ENCODE measurements at regions not wholly inside any gene's neighbourhood (a gene's known extent, or its start where the extent isn't known, plus 50 kb on each side); places are given as distances from the start of the nearest gene placed in this dataset.

DNA sequence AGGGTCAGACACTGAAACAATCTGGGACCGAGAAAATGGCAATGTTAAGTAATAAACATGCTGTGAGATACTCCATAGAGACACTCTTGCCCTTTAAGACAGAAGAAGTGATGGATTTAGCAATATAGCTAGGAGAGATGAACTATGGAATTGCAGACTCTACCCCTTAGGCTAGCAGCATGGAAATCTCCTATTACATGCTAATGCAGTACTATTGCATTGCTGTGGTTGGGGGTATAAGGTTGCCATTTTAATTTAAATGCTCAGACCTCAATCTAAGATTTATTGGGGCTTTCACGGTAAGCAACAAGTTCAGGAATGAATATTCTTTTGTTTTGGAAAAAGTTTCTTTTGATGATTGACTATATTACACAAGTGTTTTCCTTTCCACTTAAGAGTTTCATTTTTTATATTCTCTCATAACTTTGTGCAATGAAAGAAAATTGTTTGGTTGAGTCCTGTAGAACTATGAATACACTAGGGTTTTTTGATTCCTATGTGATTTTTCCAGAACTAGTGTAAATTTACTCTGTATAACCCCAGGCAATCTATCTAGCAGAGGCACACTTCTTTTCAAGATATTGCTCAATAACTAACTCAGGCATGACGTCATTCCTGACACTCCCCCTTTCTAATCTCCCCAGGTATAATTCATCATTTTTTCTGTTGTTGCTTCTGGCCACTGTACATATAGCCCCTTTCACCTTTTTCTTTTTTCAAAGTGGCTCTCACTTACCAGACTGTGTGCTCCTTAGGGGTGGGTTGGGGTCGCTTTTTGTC is 394.7 kb upstream of the KLF12 start:
- WGBS, 3 donors: 86 to 91% (median 87%) methylated on average over 4 of the region's 4 CpGs
- H3K36me3 ChIP-seq: no peaks in the 10 kb centered on the region
- no peaks in the 10 kb centered on the region for H3K9me3 ChIP-seq
- no peak overlapping the region for H3K4me3 ChIP-seq
- no peak overlapping the region for H3K27ac ChIP-seq
- no peaks in the 10 kb centered on the region for H3K27me3 ChIP-seq
- intact Hi-C loops (cut with DNase I): no loop called here
- H3K4me1 ChIP-seq (ENCODE audit: insufficient read depth): no peaks in the 10 kb centered on the region
- no peak for DNase-seq
- TF ChIP-seq, protein P1, sequence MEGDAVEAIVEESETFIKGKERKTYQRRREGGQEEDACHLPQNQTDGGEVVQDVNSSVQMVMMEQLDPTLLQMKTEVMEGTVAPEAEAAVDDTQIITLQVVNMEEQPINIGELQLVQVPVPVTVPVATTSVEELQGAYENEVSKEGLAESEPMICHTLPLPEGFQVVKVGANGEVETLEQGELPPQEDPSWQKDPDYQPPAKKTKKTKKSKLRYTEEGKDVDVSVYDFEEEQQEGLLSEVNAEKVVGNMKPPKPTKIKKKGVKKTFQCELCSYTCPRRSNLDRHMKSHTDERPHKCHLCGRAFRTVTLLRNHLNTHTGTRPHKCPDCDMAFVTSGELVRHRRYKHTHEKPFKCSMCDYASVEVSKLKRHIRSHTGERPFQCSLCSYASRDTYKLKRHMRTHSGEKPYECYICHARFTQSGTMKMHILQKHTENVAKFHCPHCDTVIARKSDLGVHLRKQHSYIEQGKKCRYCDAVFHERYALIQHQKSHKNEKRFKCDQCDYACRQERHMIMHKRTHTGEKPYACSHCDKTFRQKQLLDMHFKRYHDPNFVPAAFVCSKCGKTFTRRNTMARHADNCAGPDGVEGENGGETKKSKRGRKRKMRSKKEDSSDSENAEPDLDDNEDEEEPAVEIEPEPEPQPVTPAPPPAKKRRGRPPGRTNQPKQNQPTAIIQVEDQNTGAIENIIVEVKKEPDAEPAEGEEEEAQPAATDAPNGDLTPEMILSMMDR (IDR thresholded peaks at IDR 0.05): no peak
- TF ChIP-seq POLR2A (IDR thresholded peaks at IDR 0.05) (no peak), EP300 (IDR thresholded peaks at IDR 0.05) (no peak)

DNA sequence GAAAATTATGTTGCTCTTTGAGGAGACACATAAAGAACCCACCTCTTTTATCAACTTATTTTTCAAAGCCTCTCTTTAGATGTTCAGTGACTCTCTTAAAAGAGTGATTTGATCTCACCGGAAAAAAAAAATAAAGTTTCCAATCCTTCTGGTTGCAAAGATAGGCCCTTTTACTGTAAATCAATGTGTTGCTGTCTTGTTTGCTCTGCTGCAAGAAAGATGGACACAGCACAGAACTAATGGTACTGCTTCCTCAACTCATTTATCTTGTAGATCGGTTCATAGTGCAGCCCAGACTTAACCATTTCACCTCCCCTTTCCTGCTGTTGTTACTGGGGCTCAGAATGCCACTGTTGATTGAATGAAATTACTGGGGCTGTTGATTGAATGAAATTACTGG is 388.9 kb upstream of the KLF12 start:
- intact Hi-C loops (cut with DNase I): no loop called here

DNA sequence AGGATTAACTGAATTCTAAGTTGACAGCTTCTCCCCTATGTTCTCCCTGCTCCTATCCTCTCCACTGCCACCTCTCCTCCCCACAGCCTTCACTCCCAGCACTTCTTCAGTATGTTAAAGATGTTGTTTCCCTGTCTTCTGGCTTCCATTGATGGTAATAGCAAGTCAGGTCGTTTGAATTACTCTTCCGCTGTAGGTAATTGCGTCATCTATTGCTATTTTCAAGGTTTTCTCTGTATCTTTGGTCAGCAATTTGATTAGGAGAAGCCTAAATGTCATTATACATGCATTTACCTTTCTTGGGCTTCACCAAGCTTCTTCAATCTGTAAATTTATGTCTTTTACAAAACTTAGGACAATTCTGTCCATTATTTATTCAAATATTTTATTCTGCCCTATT is 377.3 kb upstream of the KLF12 start:
- no peaks in the 10 kb centered on the region for H3K27me3 ChIP-seq
- no peak overlapping the region for H3K27ac ChIP-seq
- intact Hi-C loops (cut with DNase I): no loop called here
- TF ChIP-seq POLR2A (IDR thresholded peaks at IDR 0.05): no peak
- no peak for TF ChIP-seq EP300 (IDR thresholded peaks at IDR 0.05)
- TF ChIP-seq, protein P1 (IDR thresholded peaks at IDR 0.05): no peak
- H3K36me3 ChIP-seq: no peaks in the 10 kb centered on the region
- no peak overlapping the region for H3K4me3 ChIP-seq
- no peaks in the 10 kb centered on the region for H3K4me1 ChIP-seq (ENCODE audit: insufficient read depth)
- no peaks in the 10 kb centered on the region for H3K9me3 ChIP-seq
- 87 to 91% (median 87%) methylated on average over 3 of the region's 3 CpGs for WGBS, 3 donors
- DNase-seq: no peak

More for the DNA sequence above, 388.9 kb upstream of the KLF12 start:
- TF ChIP-seq EP300 (IDR thresholded peaks at IDR 0.05) (no peak), POLR2A (IDR thresholded peaks at IDR 0.05) (no peak)
- TF ChIP-seq, protein P1 (IDR thresholded peaks at IDR 0.05): no peak
- no peaks in the 10 kb centered on the region for H3K4me1 ChIP-seq (ENCODE audit: insufficient read depth)
- DNase-seq: no peak
- no peak overlapping the region for H3K27ac ChIP-seq
- peaks cover 2% of the 10 kb centered on the region for H3K27me3 ChIP-seq
- H3K9me3 ChIP-seq: no peaks in the 10 kb centered on the region
- WGBS, 3 donors: 53 to 59% (median 59%) methylated on average over 2 of the region's 2 CpGs
- H3K4me3 ChIP-seq: no peak overlapping the region
- H3K36me3 ChIP-seq: no peaks in the 10 kb centered on the region

DNA sequence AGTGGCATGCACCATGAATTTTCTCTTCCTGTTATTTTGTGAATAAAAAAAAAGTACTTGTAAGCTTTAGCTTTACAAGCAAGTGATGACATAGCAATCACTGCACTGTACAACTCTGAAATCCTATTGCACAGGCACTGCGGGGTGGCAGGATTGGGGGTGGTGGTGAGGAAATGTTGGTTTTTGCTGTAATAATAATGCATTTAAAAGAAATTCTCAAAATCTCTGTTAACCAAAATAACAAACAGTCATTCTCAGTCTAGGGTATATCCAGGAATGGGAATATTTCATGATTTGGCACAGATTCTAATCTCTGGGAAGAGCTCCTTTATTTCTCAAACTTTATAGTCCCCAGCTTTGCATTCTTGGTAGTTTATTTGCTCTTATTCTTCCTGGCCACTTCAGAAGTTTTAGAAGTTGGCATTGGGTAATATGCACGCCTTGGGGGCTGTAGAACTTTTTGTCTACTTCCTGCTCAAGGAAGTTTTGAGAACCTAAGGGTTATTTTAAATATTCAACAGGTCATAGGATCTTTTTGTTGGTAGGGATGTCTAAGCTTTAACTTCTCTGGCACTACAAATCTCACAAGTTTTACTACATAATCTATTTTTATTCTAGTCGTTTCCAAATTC is 353.0 kb upstream of the KLF12 start:
- TF ChIP-seq EP300 (IDR thresholded peaks at IDR 0.05) (no peak), POLR2A (IDR thresholded peaks at IDR 0.05) (no peak)
- TF ChIP-seq, protein P1 (IDR thresholded peaks at IDR 0.05): no peak
- DNase-seq: no peak
- Histone ChIP-seq H3K27me3 (no peaks in the 10 kb centered on the region), H3K27ac (no peak overlapping the region), H3K4me3 (no peak overlapping the region), H3K4me1 (ENCODE audit: insufficient read depth) (no peaks in the 10 kb centered on the region), H3K36me3 (no peaks in the 10 kb centered on the region), H3K9me3 (no peaks in the 10 kb centered on the region)
- intact Hi-C loops (cut with DNase I): no loop called here
- WGBS, 3 donors: 35 to 49% (median 37%) methylated on average over 3 of the region's 3 CpGs

All from ovary (tissue), 7 donors.